ENCODE measurements at regions not wholly inside any gene's neighbourhood (a gene's known extent, or its start where the extent isn't known, plus 50 kb on each side); places are given as distances from the start of the nearest gene placed in this dataset.

DNA sequence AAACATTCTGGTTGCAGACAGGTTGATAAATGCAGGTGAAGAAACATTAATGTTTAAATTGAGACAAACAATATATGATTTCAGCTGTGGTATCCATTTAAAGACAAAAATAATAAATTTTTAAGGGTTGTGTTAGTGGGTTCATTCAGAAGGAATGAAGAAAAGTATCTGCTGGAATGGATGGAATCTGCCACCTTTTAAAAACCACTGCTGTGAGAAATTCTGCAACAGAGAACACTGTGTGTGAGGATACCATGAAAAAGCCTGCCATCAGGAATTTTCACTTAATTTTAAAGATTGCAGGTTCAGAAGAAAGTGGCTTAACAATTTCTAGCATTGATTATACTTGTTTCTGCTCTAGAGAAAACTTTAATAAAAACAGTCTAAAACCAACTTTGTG, 184.6 kb upstream of the SOX5 start:
- TF ChIP-seq, protein P1, sequence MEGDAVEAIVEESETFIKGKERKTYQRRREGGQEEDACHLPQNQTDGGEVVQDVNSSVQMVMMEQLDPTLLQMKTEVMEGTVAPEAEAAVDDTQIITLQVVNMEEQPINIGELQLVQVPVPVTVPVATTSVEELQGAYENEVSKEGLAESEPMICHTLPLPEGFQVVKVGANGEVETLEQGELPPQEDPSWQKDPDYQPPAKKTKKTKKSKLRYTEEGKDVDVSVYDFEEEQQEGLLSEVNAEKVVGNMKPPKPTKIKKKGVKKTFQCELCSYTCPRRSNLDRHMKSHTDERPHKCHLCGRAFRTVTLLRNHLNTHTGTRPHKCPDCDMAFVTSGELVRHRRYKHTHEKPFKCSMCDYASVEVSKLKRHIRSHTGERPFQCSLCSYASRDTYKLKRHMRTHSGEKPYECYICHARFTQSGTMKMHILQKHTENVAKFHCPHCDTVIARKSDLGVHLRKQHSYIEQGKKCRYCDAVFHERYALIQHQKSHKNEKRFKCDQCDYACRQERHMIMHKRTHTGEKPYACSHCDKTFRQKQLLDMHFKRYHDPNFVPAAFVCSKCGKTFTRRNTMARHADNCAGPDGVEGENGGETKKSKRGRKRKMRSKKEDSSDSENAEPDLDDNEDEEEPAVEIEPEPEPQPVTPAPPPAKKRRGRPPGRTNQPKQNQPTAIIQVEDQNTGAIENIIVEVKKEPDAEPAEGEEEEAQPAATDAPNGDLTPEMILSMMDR (IDR thresholded peaks at IDR 0.05): no peak
- Mint-ChIP-seq H3K27ac (ENCODE audit: unreplicated experiment) (no peak overlapping the region), H3K36me3 (ENCODE audit: unreplicated experiment) (no peaks in the 10 kb centered on the region), H3K4me3 (ENCODE audit: unreplicated experiment) (no peak overlapping the region), H3K9me3 (ENCODE audit: unreplicated experiment) (peaks cover 3% of the 10 kb centered on the region), H3K4me1 (ENCODE audit: unreplicated experiment) (peaks cover 7% of the 10 kb centered on the region), H3K27me3 (ENCODE audit: unreplicated experiment) (peaks cover 3% of the 10 kb centered on the region)
- DNase-seq (ENCODE audit: extremely low spot score, unreplicated experiment): no peak

- TF ChIP-seq, protein P1 (IDR thresholded peaks at IDR 0.05): no peak
- Mint-ChIP-seq H3K27me3 (ENCODE audit: unreplicated experiment) (peaks cover 3% of the 10 kb centered on the region), H3K27ac (ENCODE audit: unreplicated experiment) (no peak overlapping the region), H3K4me3 (ENCODE audit: unreplicated experiment) (no peak overlapping the region), H3K4me1 (ENCODE audit: unreplicated experiment) (peaks cover 7% of the 10 kb centered on the region), H3K36me3 (ENCODE audit: unreplicated experiment) (no peaks in the 10 kb centered on the region), H3K9me3 (ENCODE audit: unreplicated experiment) (peaks cover 3% of the 10 kb centered on the region)
- no peak for DNase-seq (ENCODE audit: extremely low spot score, unreplicated experiment)
Observed at GRCh38 chr12:24133384-24133783, 183.9 kb upstream of the SOX5 start.

DNA sequence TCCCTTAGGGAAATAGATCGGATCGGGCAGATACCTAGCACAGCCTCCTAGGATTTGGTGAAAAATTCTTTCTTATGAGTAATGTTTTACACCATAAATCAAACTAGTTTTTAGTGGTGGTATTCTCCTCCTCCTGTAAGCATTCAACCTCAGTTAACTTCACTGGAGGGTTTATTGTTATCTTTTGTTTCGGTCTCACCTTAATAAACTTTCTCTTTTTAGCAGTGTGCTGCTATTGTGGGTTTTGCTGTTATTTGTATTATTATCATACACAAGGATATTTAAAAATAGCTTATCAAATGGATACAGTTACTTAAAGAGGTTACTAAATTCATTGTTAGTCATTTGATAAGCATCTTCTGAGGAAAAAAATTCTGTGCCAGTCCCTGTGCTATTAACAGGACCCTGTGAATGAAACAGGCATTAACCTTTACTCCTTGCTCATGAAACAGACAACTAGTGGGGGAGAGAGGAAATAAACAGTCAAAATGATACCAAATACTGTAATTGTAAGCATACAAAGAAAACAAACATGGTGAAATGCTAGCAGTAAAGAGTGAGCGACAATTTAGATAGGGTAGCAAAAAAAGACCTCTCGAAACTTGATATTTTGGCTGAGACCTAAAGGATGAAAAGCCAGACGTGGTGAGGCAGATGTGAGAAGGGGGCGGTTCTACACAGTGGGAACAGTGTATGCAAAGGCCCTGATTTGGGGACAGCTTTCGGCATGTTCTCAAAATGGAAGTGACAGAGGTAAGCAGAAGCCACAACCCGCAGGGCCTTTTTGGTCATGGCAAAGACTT, 178.7 kb upstream of the SOX5 start:
- no peaks in the 10 kb centered on the region for H3K9me3 Mint-ChIP-seq (ENCODE audit: unreplicated experiment)
- H3K27me3 Mint-ChIP-seq (ENCODE audit: unreplicated experiment): no peaks in the 10 kb centered on the region
- no peaks in the 10 kb centered on the region for H3K4me1 Mint-ChIP-seq (ENCODE audit: unreplicated experiment)
- TF ChIP-seq, protein P1 (IDR thresholded peaks at IDR 0.05): no peak
- DNase-seq (ENCODE audit: extremely low spot score, unreplicated experiment): no peak
- no peaks in the 10 kb centered on the region for H3K36me3 Mint-ChIP-seq (ENCODE audit: unreplicated experiment)
- H3K4me3 Mint-ChIP-seq (ENCODE audit: unreplicated experiment): no peak overlapping the region
- H3K27ac Mint-ChIP-seq (ENCODE audit: unreplicated experiment): no peak overlapping the region

DNA sequence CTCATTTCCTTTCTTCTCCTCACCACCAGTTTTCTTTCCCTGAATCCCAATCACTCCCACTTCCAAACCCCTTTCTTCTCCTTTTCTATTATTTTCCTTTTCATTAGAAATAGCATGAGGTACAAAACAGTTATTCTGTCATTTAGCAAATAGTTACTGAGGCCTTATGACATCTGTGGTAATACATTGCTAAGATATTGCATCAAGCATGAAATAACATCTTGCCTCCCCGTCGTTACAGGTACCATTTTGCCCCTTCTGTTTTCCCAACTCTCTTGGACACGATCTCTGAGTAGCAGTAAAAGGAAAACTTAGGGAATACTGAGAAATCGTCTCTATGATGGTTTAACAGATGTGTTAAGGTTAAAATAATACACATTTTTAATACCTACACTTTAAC, 175.8 kb upstream of the SOX5 start:
- Mint-ChIP-seq H3K27ac (ENCODE audit: unreplicated experiment) (no peak overlapping the region), H3K27me3 (ENCODE audit: unreplicated experiment) (no peaks in the 10 kb centered on the region), H3K4me1 (ENCODE audit: unreplicated experiment) (peaks cover 4% of the 10 kb centered on the region), H3K36me3 (ENCODE audit: unreplicated experiment) (no peaks in the 10 kb centered on the region), H3K9me3 (ENCODE audit: unreplicated experiment) (peaks cover 3% of the 10 kb centered on the region), H3K4me3 (ENCODE audit: unreplicated experiment) (no peak overlapping the region)
- TF ChIP-seq, protein P1 (IDR thresholded peaks at IDR 0.05): no peak
- no peak for DNase-seq (ENCODE audit: extremely low spot score, unreplicated experiment)

- DNase-seq (ENCODE audit: extremely low spot score, unreplicated experiment): no peak
- TF ChIP-seq, protein P1 (IDR thresholded peaks at IDR 0.05): no peak
- peaks cover 8% of the 10 kb centered on the region for H3K9me3 Mint-ChIP-seq (ENCODE audit: unreplicated experiment)
- H3K27me3 Mint-ChIP-seq (ENCODE audit: unreplicated experiment): no peaks in the 10 kb centered on the region
- no peak overlapping the region for H3K27ac Mint-ChIP-seq (ENCODE audit: unreplicated experiment)
- H3K4me1 Mint-ChIP-seq (ENCODE audit: unreplicated experiment): peaks cover 7% of the 10 kb centered on the region
- H3K36me3 Mint-ChIP-seq (ENCODE audit: unreplicated experiment): no peaks in the 10 kb centered on the region
- no peak overlapping the region for H3K4me3 Mint-ChIP-seq (ENCODE audit: unreplicated experiment)
Observed at GRCh38 chr12:24121911-24122310, 172.4 kb upstream of the SOX5 start.
